AG10803 (cell line): ENCODE measurements at regions not wholly inside any gene's neighbourhood (a gene's known extent, or its start where the extent isn't known, plus 50 kb on each side); places are given as distances from the start of the nearest gene placed in this dataset.
"Not testable (repeated sequence)": the region's sequence is repeated elsewhere in the genome, so short reads cannot be mapped to it uniquely, and the experiment has no call there.

Experiments used
- DNase-seq: peaks from one replicate; pipeline ENCODE4 v3.0.0; 2010; ENCODE audit warnings: low read depth
- H3K4me3 ChIP-seq: 2 replicates; pipeline ENCODE4 v1.5.1; 2011; ENCODE audit warnings: mild to moderate bottlenecking, low read length, control low read depth
- CTCF ChIP-seq: conservative IDR thresholded peaks from 2 replicates; pipeline ENCODE4 v1.5.1; 2011; ENCODE audit warnings: mild to moderate bottlenecking, low read length, control low read depth, inconsistent platforms

- H3K4me3 ChIP-seq: no peak overlapping the region
- DNase-seq: no peak
- TF ChIP-seq CTCF: no peak
Measured at GRCh38 chr1:217136895-217137205, 413.6 kb upstream of the ESRRG start.

GRCh38 chr1:217135987-217136894, 413.0 kb upstream of the ESRRG start:
- H3K4me3 ChIP-seq: no peak overlapping the region
- no peak for TF ChIP-seq CTCF
- no peak for DNase-seq

GRCh38 chr1:217135569-217135915, 412.3 kb upstream of the ESRRG start:
- H3K4me3 ChIP-seq: peak overlapping the region; percentile 53
- DNase-seq: no peak
- no peak for TF ChIP-seq CTCF

GRCh38 chr1:217134857-217135568, 411.8 kb upstream of the ESRRG start:
- peak overlapping the region; percentile 53 for H3K4me3 ChIP-seq
- no peak for DNase-seq
- no peak for TF ChIP-seq CTCF

GRCh38 chr1:217133958-217134856, 411.0 kb upstream of the ESRRG start:
- DNase-seq: no peak
- no peak overlapping the region for H3K4me3 ChIP-seq
- no peak for TF ChIP-seq CTCF

GRCh38 chr1:217133092-217133491, 409.9 kb upstream of the ESRRG start:
- no peak for DNase-seq
- no peak for TF ChIP-seq CTCF
- H3K4me3 ChIP-seq: no peak overlapping the region

- H3K4me3 ChIP-seq, DNase-seq: not testable (repeated sequence)
Measured at GRCh38 chr1:217123340-217123739, 400.1 kb upstream of the ESRRG start.
